Fibroblast of gingiva (primary cell): ENCODE measurements at regions not wholly inside any gene's neighbourhood (a gene's known extent, or its start where the extent isn't known, plus 50 kb on each side); places are given as distances from the start of the nearest gene placed in this dataset.
"Not testable (repeated sequence)": the region's sequence is repeated elsewhere in the genome, so short reads cannot be mapped to it uniquely, and the experiment has no call there.

Source experiments
- DNase-seq: peaks from one replicate; pipeline ENCODE4 v3.0.0-alpha.2; 2011; ENCODE audit warnings: low read depth

- DNase-seq, result no peak
Observed at GRCh38 chr9:108062680-108063079, 573.1 kb upstream of the KLF4 start.

- no peak for DNase-seq
Observed at GRCh38 chr9:108060175-108060574, 570.6 kb upstream of the KLF4 start.

- DNase-seq, result no peak
Observed at GRCh38 chr9:108058135-108058814, 568.7 kb upstream of the KLF4 start.

GRCh38 chr9:108057421-108058134, 568.0 kb upstream of the KLF4 start:
- peak; percentile 96 for DNase-seq

GRCh38 chr9:108056805-108057386, 567.3 kb upstream of the KLF4 start:
- peak; percentile 77 for DNase-seq

- DNase-seq, result peak; percentile 21
Observed at GRCh38 chr9:108056084-108056804, 566.7 kb upstream of the KLF4 start.

GRCh38 chr9:108054131-108054630, 564.6 kb upstream of the KLF4 start:
- DNase-seq, result no peak

- peak; percentile 83 for DNase-seq
Observed at GRCh38 chr9:108053555-108054061, 564.0 kb upstream of the KLF4 start.

GRCh38 chr9:108052431-108053080, 563.0 kb upstream of the KLF4 start:
- DNase-seq, result no peak

GRCh38 chr9:108050894-108051293, 561.3 kb upstream of the KLF4 start:
- no peak for DNase-seq

GRCh38 chr9:108049671-108050494, 560.3 kb upstream of the KLF4 start:
- no peak for DNase-seq

GRCh38 chr9:108049026-108049607, 559.5 kb upstream of the KLF4 start:
- peak; percentile 86 for DNase-seq

- no peak for DNase-seq
Observed at GRCh38 chr9:108048406-108049025, 558.9 kb upstream of the KLF4 start.

- DNase-seq, result not testable (repeated sequence)
Observed at GRCh38 chr9:108047777-108048176, 558.2 kb upstream of the KLF4 start.

GRCh38 chr9:108047264-108047663, 557.7 kb upstream of the KLF4 start:
- DNase-seq, result no peak

GRCh38 chr9:108045851-108046250, 556.3 kb upstream of the KLF4 start:
- DNase-seq, result no peak

GRCh38 chr9:108043585-108043984, 554.0 kb upstream of the KLF4 start:
- DNase-seq, result no peak

- peak; percentile 61 for DNase-seq
Observed at GRCh38 chr9:108041551-108041950, 552.0 kb upstream of the KLF4 start.

GRCh38 chr9:108040783-108041182, 551.2 kb upstream of the KLF4 start:
- DNase-seq, result peak; percentile 12

- no peak for DNase-seq
Observed at GRCh38 chr9:108039493-108039892, 549.9 kb upstream of the KLF4 start.
